Uterus (tissue), 2 donors: ENCODE measurements at regions not wholly inside any gene's neighbourhood (a gene's known extent, or its start where the extent isn't known, plus 50 kb on each side); places are given as distances from the start of the nearest gene placed in this dataset.

Experiments used
- POLR2A ChIP-seq, 2 donors: fragments of 450-650 bp; IDR thresholded peaks; one replicate each; pipeline ENCODE4 v1.6.1; 2016; ENCODE audit warnings: antibody characterized with exemption in 2 of 2, mild to moderate bottlenecking in 1 of 2, moderate library complexity in 1 of 2
- TF ChIP-seq, protein P1 (sequence below), 4 experiments: fragments of 200-600 bp in 2 of 4; fragments of 450-650 bp in 2 of 4; sonication (generic) in 2 of 4; IDR thresholded peaks; one replicate each; pipeline ENCODE4 v1.5.1; 2016 to 2019; ENCODE audit warnings: antibody characterized with exemption in 4 of 4, mild to moderate bottlenecking in 2 of 4, moderate library complexity in 1 of 4

- TF ChIP-seq, protein P1, sequence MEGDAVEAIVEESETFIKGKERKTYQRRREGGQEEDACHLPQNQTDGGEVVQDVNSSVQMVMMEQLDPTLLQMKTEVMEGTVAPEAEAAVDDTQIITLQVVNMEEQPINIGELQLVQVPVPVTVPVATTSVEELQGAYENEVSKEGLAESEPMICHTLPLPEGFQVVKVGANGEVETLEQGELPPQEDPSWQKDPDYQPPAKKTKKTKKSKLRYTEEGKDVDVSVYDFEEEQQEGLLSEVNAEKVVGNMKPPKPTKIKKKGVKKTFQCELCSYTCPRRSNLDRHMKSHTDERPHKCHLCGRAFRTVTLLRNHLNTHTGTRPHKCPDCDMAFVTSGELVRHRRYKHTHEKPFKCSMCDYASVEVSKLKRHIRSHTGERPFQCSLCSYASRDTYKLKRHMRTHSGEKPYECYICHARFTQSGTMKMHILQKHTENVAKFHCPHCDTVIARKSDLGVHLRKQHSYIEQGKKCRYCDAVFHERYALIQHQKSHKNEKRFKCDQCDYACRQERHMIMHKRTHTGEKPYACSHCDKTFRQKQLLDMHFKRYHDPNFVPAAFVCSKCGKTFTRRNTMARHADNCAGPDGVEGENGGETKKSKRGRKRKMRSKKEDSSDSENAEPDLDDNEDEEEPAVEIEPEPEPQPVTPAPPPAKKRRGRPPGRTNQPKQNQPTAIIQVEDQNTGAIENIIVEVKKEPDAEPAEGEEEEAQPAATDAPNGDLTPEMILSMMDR (IDR thresholded peaks at IDR 0.05): peak; percentile 34 to 42 (median 38)
- no peak for TF ChIP-seq POLR2A (IDR thresholded peaks at IDR 0.05)
These were observed 204.9 kb downstream of the CSNK2A3 start for GRCh38 chr11:11148104-11148509.
